ENCODE measurements at regions not wholly inside any gene's neighbourhood (a gene's known extent, or its start where the extent isn't known, plus 50 kb on each side); places are given as distances from the start of the nearest gene placed in this dataset.

GRCh38 chr16:88314991-88315542 is 67.7 kb upstream of the ZNF469 start:
- DNase-seq (ENCODE audit: low spot score): no peak
- TF ChIP-seq CTCF (IDR thresholded peaks at IDR 0.05): no peak

GRCh38 chr16:88315543-88316105 is 67.1 kb upstream of the ZNF469 start:
- TF ChIP-seq CTCF (IDR thresholded peaks at IDR 0.05): no peak
- Histone ChIP-seq H3K27ac (no peak overlapping the region), H3K4me3 (no peak overlapping the region)
- no peak for DNase-seq (ENCODE audit: low spot score)

More at GRCh38 chr16:88314991-88315542, 67.7 kb upstream of the ZNF469 start:
- H3K4me3 ChIP-seq: no peak overlapping the region
- H3K27ac ChIP-seq: no peak overlapping the region

- H3K27ac ChIP-seq: no peak overlapping the region
- TF ChIP-seq CTCF (IDR thresholded peaks at IDR 0.05): no peak
- no peak overlapping the region for H3K4me3 ChIP-seq
- no peak for DNase-seq (ENCODE audit: low spot score)
Observed at GRCh38 chr16:88316151-88316550, 66.6 kb upstream of the ZNF469 start.

- H3K27ac ChIP-seq: no peak overlapping the region
- no peak overlapping the region for H3K4me3 ChIP-seq
- no peak for TF ChIP-seq CTCF (IDR thresholded peaks at IDR 0.05)
- no peak for DNase-seq (ENCODE audit: low spot score)
Observed at GRCh38 chr16:88316941-88317612, 65.7 kb upstream of the ZNF469 start.

GRCh38 chr16:88317613-88317965 is 65.2 kb upstream of the ZNF469 start:
- DNase-seq (ENCODE audit: low spot score): no peak
- no peak overlapping the region for H3K4me3 ChIP-seq
- TF ChIP-seq CTCF (IDR thresholded peaks at IDR 0.05): no peak
- H3K27ac ChIP-seq: no peak overlapping the region

GRCh38 chr16:88318051-88318450 is 64.7 kb upstream of the ZNF469 start:
- H3K27ac ChIP-seq: no peak overlapping the region
- no peak for TF ChIP-seq CTCF (IDR thresholded peaks at IDR 0.05)
- H3K4me3 ChIP-seq: no peak overlapping the region
- no peak for DNase-seq (ENCODE audit: low spot score)

GRCh38 chr16:88318521-88318920 is 64.2 kb upstream of the ZNF469 start:
- no peak overlapping the region for H3K27ac ChIP-seq
- no peak for DNase-seq (ENCODE audit: low spot score)
- no peak for TF ChIP-seq CTCF (IDR thresholded peaks at IDR 0.05)

More at GRCh38 chr16:88318521-88318920, 64.2 kb upstream of the ZNF469 start:
- H3K4me3 ChIP-seq: no peak overlapping the region

Measured in coronary artery (tissue), 2 donors.